ENCODE measurements at regions not wholly inside any gene's neighbourhood (a gene's known extent, or its start where the extent isn't known, plus 50 kb on each side); places are given as distances from the start of the nearest gene placed in this dataset.

DNA sequence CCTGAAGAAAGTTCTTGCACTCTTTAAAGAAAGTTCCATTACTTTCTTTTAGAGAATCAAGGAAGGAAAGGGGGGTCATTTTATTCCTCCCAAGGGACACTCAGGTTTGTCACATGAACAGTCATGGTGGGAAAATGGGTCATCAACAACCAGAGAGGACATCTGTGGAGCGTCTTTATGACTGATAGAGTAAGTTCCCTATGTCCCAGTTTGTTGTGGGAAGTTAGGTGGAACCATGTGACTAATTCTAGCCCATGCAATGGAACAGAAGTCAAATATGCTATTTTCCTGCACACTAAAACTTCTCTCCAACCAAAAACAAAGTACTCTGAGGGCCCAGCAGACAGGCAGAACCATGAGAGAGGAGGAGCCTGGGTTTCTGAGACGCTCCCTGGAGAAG is 165.6 kb upstream of the SERTAD2 start:
- TF ChIP-seq EZH2 (IDR thresholded peaks at IDR 0.05; ENCODE audit: insufficient read depth, poor library complexity, severe bottlenecking): no peak
- no peak for TF ChIP-seq EZH2phosphoT487 (IDR thresholded peaks at IDR 0.05; ENCODE audit: insufficient read depth, low read depth)
